ENCODE measurements at regions not wholly inside any gene's neighbourhood (a gene's known extent, or its start where the extent isn't known, plus 50 kb on each side); places are given as distances from the start of the nearest gene placed in this dataset.

DNA sequence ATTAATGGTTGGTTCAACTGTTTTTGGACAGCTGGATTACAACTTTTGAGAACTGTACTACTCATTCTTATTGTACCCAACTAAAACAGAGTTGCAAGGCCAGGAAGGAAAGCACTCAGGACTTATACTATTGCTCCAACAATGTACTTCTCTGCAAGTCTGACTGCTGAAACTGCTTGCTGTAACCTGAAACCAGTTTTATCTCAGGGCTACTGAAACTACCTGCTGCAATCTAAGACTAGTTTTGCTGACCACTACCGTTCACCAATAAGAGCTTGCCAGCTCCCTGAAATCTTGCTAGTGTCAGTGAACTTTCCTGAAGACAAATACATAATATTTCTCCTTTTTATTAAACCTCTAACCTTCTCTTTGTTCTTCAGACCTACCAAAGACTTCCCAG is 157.3 kb downstream of the CDCA7 start:
- H3K9me2 ChIP-seq (ENCODE audit: insufficient read depth, low read length), result no peaks in the 10 kb centered on the region
- H4K20me1 ChIP-seq (ENCODE audit: insufficient read depth), result no peaks in the 10 kb centered on the region
- H3K27me3 ChIP-seq (ENCODE audit: insufficient read depth, low read depth, low read length), result no peaks in the 10 kb centered on the region
- no peak overlapping the region for H3K27ac ChIP-seq (ENCODE audit: low read length)
- H3K36me3 ChIP-seq (ENCODE audit: insufficient read depth, low read length), result no peaks in the 10 kb centered on the region
- no peak overlapping the region for H2AFZ ChIP-seq (ENCODE audit: low read depth, low read length)
- H3K9me3 ChIP-seq (ENCODE audit: low read length), result peaks cover 1% of the 10 kb centered on the region
- no peaks in the 10 kb centered on the region for H3K79me2 ChIP-seq (replicated peaks; ENCODE audit: insufficient read depth, low read length)
- TF ChIP-seq MXI1 (conservative IDR thresholded peaks at IDR 0.05; ENCODE audit: poor library complexity, severe bottlenecking), result no peak
- no peak overlapping the region for H3K9ac ChIP-seq (ENCODE audit: low read length)
- no peak overlapping the region for H3K4me2 ChIP-seq (ENCODE audit: low read length)
- no peaks in the 10 kb centered on the region for H3F3A ChIP-seq (ENCODE audit: insufficient read depth, low read length, poor library complexity, severe bottlenecking)
- H3K4me3 ChIP-seq (ENCODE audit: low read length), result no peak overlapping the region

DNA sequence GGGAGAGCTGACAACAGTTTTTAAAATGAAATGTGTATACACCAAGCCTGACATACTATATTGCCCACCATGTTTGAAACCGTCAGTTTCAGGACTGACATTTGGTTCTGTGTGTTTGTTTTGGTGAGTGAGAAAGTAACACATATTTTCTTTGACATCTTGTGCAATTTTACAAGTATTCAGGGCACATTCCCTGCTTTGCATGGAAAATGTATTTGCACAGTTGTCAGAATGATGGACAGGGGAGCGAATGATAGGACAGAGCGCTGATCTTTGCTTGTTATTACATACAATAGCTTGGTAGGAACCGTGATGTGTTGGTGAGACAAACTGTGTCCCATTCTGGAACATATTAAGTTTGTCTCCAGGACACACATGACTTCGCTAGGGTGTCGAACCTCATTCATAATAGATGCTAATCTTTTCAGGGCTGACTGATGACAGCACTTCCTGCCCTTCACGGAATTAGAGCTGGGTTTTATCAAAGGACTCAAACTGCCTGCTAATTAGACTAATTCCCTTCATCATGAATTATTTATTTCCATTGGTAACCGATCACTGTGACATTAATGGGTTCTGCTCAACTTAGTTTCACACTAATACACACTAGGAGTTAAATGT is 158.5 kb downstream of the CDCA7 start:
- peak overlapping the region; percentile 14 for H3K4me3 ChIP-seq (ENCODE audit: low read length)
- H2AFZ ChIP-seq (ENCODE audit: low read depth, low read length), result no peak overlapping the region

DNA sequence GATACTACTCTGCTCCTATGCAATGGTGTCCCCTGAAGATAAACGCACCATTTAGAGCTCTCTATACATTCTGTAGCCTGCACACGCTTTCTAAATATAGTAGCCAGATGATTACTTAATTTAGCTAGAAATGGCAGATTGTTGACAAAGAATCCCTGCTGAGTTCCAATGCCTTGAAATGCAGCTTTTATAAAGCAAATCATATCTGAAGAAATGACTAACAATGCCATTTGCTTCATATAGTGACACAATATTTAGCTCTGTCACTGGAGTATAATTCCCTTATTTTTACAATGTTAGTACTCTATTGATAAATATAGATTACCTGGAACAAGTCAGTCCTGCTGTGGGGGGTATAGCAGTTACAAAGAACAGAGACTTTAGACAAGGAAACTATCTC is 166.2 kb downstream of the CDCA7 start:
- H3F3A ChIP-seq (ENCODE audit: insufficient read depth, low read length, poor library complexity, severe bottlenecking), result peaks cover 6% of the 10 kb centered on the region
- no peak overlapping the region for H3K4me2 ChIP-seq (ENCODE audit: low read length)
- no peak overlapping the region for H2AFZ ChIP-seq (ENCODE audit: low read depth, low read length)
- H3K36me3 ChIP-seq (ENCODE audit: insufficient read depth, low read length), result no peaks in the 10 kb centered on the region
- H3K27me3 ChIP-seq (ENCODE audit: insufficient read depth, low read depth, low read length), result no peaks in the 10 kb centered on the region
- TF ChIP-seq POLR2AphosphoS5 (IDR thresholded peaks at IDR 0.05) (peak; percentile 88), EP300 (conservative IDR thresholded peaks at IDR 0.05; ENCODE audit: poor library complexity, severe bottlenecking) (peak; percentile 64), MXI1 (conservative IDR thresholded peaks at IDR 0.05; ENCODE audit: poor library complexity, severe bottlenecking) (no peak)
- H4K20me1 ChIP-seq (ENCODE audit: insufficient read depth), result no peaks in the 10 kb centered on the region
- peaks cover 4% of the 10 kb centered on the region for H3K9me3 ChIP-seq (ENCODE audit: low read length)
- H3K27ac ChIP-seq (ENCODE audit: low read length), result no peak overlapping the region
- H3K4me3 ChIP-seq (ENCODE audit: low read length), result no peak overlapping the region
- H3K79me2 ChIP-seq (replicated peaks; ENCODE audit: insufficient read depth, low read length), result no peaks in the 10 kb centered on the region
- H3K9ac ChIP-seq (ENCODE audit: low read length), result no peak overlapping the region
- H3K9me2 ChIP-seq (ENCODE audit: insufficient read depth, low read length), result no peaks in the 10 kb centered on the region

More for the DNA sequence above, 158.5 kb downstream of the CDCA7 start:
- H3K9me2 ChIP-seq (ENCODE audit: insufficient read depth, low read length), result no peaks in the 10 kb centered on the region
- H3K27ac ChIP-seq (ENCODE audit: low read length), result no peak overlapping the region
- no peaks in the 10 kb centered on the region for H3K36me3 ChIP-seq (ENCODE audit: insufficient read depth, low read length)
- H4K20me1 ChIP-seq (ENCODE audit: insufficient read depth), result no peaks in the 10 kb centered on the region
- H3K9me3 ChIP-seq (ENCODE audit: low read length), result peaks cover 4% of the 10 kb centered on the region
- no peaks in the 10 kb centered on the region for H3K27me3 ChIP-seq (ENCODE audit: insufficient read depth, low read depth, low read length)
- no peak overlapping the region for H3K9ac ChIP-seq (ENCODE audit: low read length)
- peak; percentile 95 for TF ChIP-seq EP300 (conservative IDR thresholded peaks at IDR 0.05; ENCODE audit: poor library complexity, severe bottlenecking)
- peak; percentile 79 for TF ChIP-seq POLR2AphosphoS5 (IDR thresholded peaks at IDR 0.05)
- TF ChIP-seq, protein P1, sequence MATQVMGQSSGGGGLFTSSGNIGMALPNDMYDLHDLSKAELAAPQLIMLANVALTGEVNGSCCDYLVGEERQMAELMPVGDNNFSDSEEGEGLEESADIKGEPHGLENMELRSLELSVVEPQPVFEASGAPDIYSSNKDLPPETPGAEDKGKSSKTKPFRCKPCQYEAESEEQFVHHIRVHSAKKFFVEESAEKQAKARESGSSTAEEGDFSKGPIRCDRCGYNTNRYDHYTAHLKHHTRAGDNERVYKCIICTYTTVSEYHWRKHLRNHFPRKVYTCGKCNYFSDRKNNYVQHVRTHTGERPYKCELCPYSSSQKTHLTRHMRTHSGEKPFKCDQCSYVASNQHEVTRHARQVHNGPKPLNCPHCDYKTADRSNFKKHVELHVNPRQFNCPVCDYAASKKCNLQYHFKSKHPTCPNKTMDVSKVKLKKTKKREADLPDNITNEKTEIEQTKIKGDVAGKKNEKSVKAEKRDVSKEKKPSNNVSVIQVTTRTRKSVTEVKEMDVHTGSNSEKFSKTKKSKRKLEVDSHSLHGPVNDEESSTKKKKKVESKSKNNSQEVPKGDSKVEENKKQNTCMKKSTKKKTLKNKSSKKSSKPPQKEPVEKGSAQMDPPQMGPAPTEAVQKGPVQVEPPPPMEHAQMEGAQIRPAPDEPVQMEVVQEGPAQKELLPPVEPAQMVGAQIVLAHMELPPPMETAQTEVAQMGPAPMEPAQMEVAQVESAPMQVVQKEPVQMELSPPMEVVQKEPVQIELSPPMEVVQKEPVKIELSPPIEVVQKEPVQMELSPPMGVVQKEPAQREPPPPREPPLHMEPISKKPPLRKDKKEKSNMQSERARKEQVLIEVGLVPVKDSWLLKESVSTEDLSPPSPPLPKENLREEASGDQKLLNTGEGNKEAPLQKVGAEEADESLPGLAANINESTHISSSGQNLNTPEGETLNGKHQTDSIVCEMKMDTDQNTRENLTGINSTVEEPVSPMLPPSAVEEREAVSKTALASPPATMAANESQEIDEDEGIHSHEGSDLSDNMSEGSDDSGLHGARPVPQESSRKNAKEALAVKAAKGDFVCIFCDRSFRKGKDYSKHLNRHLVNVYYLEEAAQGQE (IDR thresholded peaks at IDR 0.05; ENCODE audit: borderline replicate concordance), result peak; percentile 73
- no peak for TF ChIP-seq TAF1 (IDR thresholded peaks at IDR 0.05; ENCODE audit: low read depth)
- no peaks in the 10 kb centered on the region for H3K79me2 ChIP-seq (replicated peaks; ENCODE audit: insufficient read depth, low read length)
- no peaks in the 10 kb centered on the region for H3F3A ChIP-seq (ENCODE audit: insufficient read depth, low read length, poor library complexity, severe bottlenecking)
- H3K4me2 ChIP-seq (ENCODE audit: low read length), result no peak overlapping the region

Measured in neural cell (in vitro differentiated cells).